ENCODE measurements at regions not wholly inside any gene's neighbourhood (a gene's known extent, or its start where the extent isn't known, plus 50 kb on each side); places are given as distances from the start of the nearest gene placed in this dataset.

DNA sequence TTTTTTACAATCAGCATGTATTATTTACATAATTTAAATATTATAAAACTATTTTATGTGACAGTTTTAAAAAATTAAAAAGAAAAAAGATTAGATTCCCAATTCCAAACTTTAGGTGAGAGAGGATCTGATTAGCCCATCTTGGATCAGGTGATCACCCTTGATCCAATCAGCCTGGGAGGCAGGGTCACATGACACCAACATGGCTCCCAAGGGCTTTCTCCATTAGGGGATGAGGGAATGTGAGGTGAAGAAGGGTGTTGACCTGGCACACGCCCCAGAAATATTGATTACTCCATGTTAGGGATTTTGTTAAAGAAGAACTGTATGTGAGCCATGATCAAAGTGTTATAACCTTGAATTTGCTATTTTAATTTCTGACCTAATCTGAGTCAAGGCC lies 225.4 kb downstream of the RBM19 start:
- Histone ChIP-seq H3K27me3 (ENCODE audit: insufficient read depth, low read length, poor library complexity, severe bottlenecking) (peaks cover 10% of the 10 kb centered on the region), H3K27ac (ENCODE audit: low read depth, low read length) (no peak overlapping the region), H3K4me1 (ENCODE audit: insufficient read depth, low read length) (no peaks in the 10 kb centered on the region), H3K36me3 (ENCODE audit: insufficient read depth, low read length) (no peaks in the 10 kb centered on the region), H3K4me3 (ENCODE audit: low read length) (no peak overlapping the region), H3K9me3 (ENCODE audit: low read length) (no peaks in the 10 kb centered on the region)
- Mint-ChIP-seq H3K9me3 (peaks cover 0 to 2% (median 0%) of the 10 kb centered on the region in 5 donors), H3K27ac (no peak overlapping the region), H3K4me3 (no peak overlapping the region), H3K36me3 (no peaks in the 10 kb centered on the region), H3K27me3 (peaks cover 16 to 46% of the 10 kb centered on the region in 2 donors), H3K4me1 (no peaks in the 10 kb centered on the region)
- POLR2A ChIA-PET: no interaction called here
- CTCF ChIA-PET: no interaction called here
- DNase-seq: no peak

DNA sequence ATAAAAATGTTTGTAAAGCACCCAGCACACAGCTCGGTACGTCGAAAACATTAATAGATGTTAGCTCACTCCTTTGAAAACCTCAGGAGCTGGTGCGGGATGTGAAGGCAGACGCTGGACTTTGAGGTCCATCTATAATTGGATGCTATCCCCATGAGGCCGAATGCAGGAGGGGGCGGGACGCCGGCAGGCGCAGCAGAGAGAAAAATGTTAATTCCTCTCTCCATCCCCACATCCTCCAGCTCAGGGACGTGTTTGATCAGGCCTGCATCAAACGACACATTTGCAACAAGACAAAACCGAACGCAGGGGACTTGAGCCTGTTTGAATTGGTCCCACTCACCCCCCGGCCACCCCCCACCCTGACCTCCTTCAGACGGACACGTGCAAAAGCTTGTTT lies 231.0 kb downstream of the RBM19 start:
- no peak for DNase-seq
- Mint-ChIP-seq H3K36me3 (no peaks in the 10 kb centered on the region), H3K4me1 (no peaks in the 10 kb centered on the region), H3K27me3 (peaks cover 10 to 26% of the 10 kb centered on the region in 2 donors), H3K4me3 (no peak overlapping the region), H3K9me3 (peaks cover 0 to 2% (median 0%) of the 10 kb centered on the region in 5 donors), H3K27ac (no peak overlapping the region)
- ChIA-PET CTCF (no interaction called here), POLR2A (no interaction called here)
- Histone ChIP-seq H3K4me3 (ENCODE audit: low read length) (no peak overlapping the region), H3K27ac (ENCODE audit: low read depth, low read length) (no peak overlapping the region), H3K36me3 (ENCODE audit: insufficient read depth, low read length) (no peaks in the 10 kb centered on the region), H3K9me3 (ENCODE audit: low read length) (no peaks in the 10 kb centered on the region), H3K4me1 (ENCODE audit: insufficient read depth, low read length) (no peaks in the 10 kb centered on the region), H3K27me3 (ENCODE audit: insufficient read depth, low read length, poor library complexity, severe bottlenecking) (no peaks in the 10 kb centered on the region)

DNA sequence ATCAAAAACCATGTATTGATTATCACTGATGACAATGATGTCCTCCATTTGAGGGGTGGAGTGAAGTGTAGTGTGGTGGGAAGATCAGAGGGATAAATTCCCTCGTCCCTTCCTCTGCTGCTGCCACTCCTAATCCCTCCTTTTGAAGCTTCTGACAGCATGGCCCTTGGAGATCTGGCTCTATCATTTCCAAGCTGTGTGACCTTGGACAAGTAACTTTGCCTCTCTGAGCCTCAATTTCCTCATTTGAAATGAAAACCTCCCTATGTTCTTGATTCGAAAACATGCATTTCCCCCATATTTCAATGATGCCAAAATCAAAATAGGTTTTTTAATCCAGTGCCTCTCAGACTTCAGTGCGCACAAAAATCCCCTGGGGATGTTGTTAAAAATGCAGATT lies 231.6 kb downstream of the RBM19 start:
- CTCF ChIA-PET: no interaction called here
- no peaks in the 10 kb centered on the region for H3K4me1 Mint-ChIP-seq

DNA sequence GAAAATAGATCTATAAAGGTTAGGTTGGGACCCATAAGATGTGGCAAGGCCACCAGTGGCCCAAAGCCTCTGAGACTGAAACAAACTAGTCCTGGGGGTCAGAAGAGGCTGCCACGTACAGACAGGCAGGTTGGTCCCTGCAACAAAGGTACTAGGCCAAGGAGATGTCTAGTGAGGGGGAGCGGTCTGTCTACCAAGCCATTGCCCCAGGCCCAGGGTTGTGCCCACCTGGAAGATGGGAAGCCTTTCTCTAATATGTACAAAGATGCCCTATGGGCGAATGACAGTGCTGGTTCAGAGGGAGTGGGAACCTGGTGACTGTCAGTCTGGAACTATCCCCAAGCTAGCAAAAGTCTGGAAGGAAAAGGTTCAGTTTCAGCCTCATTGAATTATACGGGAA lies 233.2 kb downstream of the RBM19 start:
- Histone ChIP-seq H3K27ac (ENCODE audit: low read depth, low read length) (no peak overlapping the region), H3K9me3 (ENCODE audit: low read length) (no peaks in the 10 kb centered on the region), H3K4me1 (ENCODE audit: insufficient read depth, low read length) (no peaks in the 10 kb centered on the region), H3K4me3 (ENCODE audit: low read length) (no peak overlapping the region), H3K27me3 (ENCODE audit: insufficient read depth, low read length, poor library complexity, severe bottlenecking) (no peaks in the 10 kb centered on the region), H3K36me3 (ENCODE audit: insufficient read depth, low read length) (no peaks in the 10 kb centered on the region)
- no peaks in the 10 kb centered on the region for H3K36me3 Mint-ChIP-seq
- peaks cover 9 to 18% of the 10 kb centered on the region in 2 donors for H3K27me3 Mint-ChIP-seq
- ChIA-PET POLR2A (no interaction called here), CTCF (no interaction called here)
- H3K4me3 Mint-ChIP-seq: no peak overlapping the region
- no peak overlapping the region for H3K27ac Mint-ChIP-seq
- peaks cover 0 to 1% (median 0%) of the 10 kb centered on the region in 5 donors for H3K9me3 Mint-ChIP-seq
- H3K4me1 Mint-ChIP-seq: no peaks in the 10 kb centered on the region
- no peak for DNase-seq

More for the DNA sequence above, 231.6 kb downstream of the RBM19 start:
- no peaks in the 10 kb centered on the region for H3K4me1 ChIP-seq (ENCODE audit: insufficient read depth, low read length)
- H3K4me3 Mint-ChIP-seq: no peak overlapping the region
- DNase-seq: no peak
- no peak overlapping the region for H3K27ac Mint-ChIP-seq
- peaks cover 0 to 2% (median 0%) of the 10 kb centered on the region in 5 donors for H3K9me3 Mint-ChIP-seq
- no peak overlapping the region for H3K4me3 ChIP-seq (ENCODE audit: low read length)
- H3K27me3 Mint-ChIP-seq: peaks cover 13 to 23% of the 10 kb centered on the region in 2 donors
- POLR2A ChIA-PET: no interaction called here
- no peaks in the 10 kb centered on the region for H3K36me3 Mint-ChIP-seq
- no peaks in the 10 kb centered on the region for H3K36me3 ChIP-seq (ENCODE audit: insufficient read depth, low read length)
- no peaks in the 10 kb centered on the region for H3K9me3 ChIP-seq (ENCODE audit: low read length)
- H3K27ac ChIP-seq (ENCODE audit: low read depth, low read length): no peak overlapping the region
- no peaks in the 10 kb centered on the region for H3K27me3 ChIP-seq (ENCODE audit: insufficient read depth, low read length, poor library complexity, severe bottlenecking)

DNA sequence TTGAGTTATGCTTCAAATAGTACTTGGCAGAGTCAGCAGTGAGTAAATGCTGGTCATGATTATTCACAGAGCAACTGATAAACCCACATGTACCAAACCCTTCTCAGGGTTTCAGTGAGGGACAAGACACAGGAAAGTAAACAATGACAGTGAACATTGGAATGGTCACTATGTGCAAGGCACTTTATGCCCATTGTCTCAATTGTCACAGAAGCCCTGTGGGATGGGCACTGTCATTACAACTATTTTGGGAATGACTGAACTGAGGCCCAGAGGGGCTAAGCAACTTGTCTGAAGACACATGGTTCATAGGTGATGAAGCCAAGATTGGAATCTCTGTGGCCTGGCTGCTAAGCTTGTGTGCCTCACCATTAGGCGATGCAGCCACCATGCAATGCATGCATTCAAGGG lies 238.5 kb downstream of the RBM19 start:
- ChIA-PET POLR2A (no interaction called here), CTCF (no interaction called here)
- peaks cover 8 to 13% of the 10 kb centered on the region in 2 donors for H3K27me3 Mint-ChIP-seq
- H3K36me3 ChIP-seq (ENCODE audit: insufficient read depth, low read length): no peaks in the 10 kb centered on the region
- no peaks in the 10 kb centered on the region for H3K27me3 ChIP-seq (ENCODE audit: insufficient read depth, low read length, poor library complexity, severe bottlenecking)
- H3K27ac ChIP-seq (ENCODE audit: low read depth, low read length): no peak overlapping the region
- no peak overlapping the region for H3K4me3 Mint-ChIP-seq
- no peak for DNase-seq
- H3K36me3 Mint-ChIP-seq: no peaks in the 10 kb centered on the region
- H3K4me3 ChIP-seq (ENCODE audit: low read length): no peak overlapping the region
- no peaks in the 10 kb centered on the region for H3K9me3 ChIP-seq (ENCODE audit: low read length)
- no peak overlapping the region for H3K27ac Mint-ChIP-seq
- peaks cover 0 to 2% (median 0%) of the 10 kb centered on the region in 5 donors for H3K9me3 Mint-ChIP-seq
- no peaks in the 10 kb centered on the region for H3K4me1 Mint-ChIP-seq
- no peaks in the 10 kb centered on the region for H3K4me1 ChIP-seq (ENCODE audit: insufficient read depth, low read length)

DNA sequence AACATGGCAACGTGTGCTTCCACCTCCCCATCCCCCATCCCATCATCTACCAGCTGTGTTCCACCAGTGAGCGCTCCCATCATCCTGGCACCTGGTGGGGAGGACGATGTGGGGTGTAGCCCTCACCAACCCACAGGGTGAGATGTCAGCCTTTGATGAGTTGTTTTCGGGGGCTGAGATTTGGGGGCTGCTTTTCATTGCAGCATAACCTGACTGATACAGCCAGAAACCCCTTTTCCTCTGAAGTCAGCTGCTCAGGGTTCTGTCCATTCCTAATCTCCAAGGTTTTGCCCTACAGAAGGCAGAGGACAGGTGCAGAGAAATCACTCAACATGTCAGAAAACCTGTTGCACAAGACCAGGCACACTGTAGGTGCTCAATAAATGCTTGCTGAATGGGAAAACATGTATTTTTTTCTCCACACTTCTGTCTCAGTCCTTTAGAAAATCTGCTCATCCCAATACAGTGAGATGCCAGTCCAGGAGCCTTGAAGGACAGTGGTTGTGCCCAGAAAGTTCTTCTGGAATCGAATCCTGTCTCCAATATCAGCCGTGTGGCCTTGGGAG lies 239.8 kb downstream of the RBM19 start:
- H3K4me3 Mint-ChIP-seq: no peak overlapping the region
- Histone ChIP-seq H3K9me3 (ENCODE audit: low read length) (no peaks in the 10 kb centered on the region), H3K36me3 (ENCODE audit: insufficient read depth, low read length) (no peaks in the 10 kb centered on the region), H3K27ac (ENCODE audit: low read depth, low read length) (no peak overlapping the region), H3K4me1 (ENCODE audit: insufficient read depth, low read length) (no peaks in the 10 kb centered on the region), H3K27me3 (ENCODE audit: insufficient read depth, low read length, poor library complexity, severe bottlenecking) (no peaks in the 10 kb centered on the region), H3K4me3 (ENCODE audit: low read length) (no peak overlapping the region)
- H3K9me3 Mint-ChIP-seq: peaks cover 0 to 2% (median 0%) of the 10 kb centered on the region in 5 donors
- H3K36me3 Mint-ChIP-seq: no peaks in the 10 kb centered on the region
- H3K27ac Mint-ChIP-seq: no peak overlapping the region
- ChIA-PET CTCF (no interaction called here), POLR2A (no interaction called here)
- peaks cover 8 to 13% of the 10 kb centered on the region in 2 donors for H3K27me3 Mint-ChIP-seq
- no peak for DNase-seq
- H3K4me1 Mint-ChIP-seq: no peaks in the 10 kb centered on the region

DNA sequence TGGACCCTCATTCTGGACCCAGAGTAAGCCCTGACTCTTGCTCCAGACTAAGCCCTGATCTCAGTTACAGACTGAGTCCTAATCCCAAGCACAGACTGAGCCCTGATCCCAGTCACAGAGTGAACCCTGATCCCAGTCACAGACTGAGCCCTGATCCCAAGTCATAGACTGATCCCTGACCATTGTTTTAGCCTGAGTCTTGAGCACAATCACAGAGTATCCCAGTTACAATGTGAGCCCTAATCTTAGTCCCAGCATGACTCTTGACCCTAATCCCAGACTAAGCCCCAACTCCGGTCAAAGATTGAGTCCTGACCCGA lies 240.6 kb downstream of the RBM19 start:
- Histone ChIP-seq H3K36me3 (ENCODE audit: insufficient read depth, low read length) (no peaks in the 10 kb centered on the region), H3K9me3 (ENCODE audit: low read length) (no peaks in the 10 kb centered on the region), H3K27me3 (ENCODE audit: insufficient read depth, low read length, poor library complexity, severe bottlenecking) (no peaks in the 10 kb centered on the region), H3K27ac (ENCODE audit: low read depth, low read length) (no peak overlapping the region), H3K4me1 (ENCODE audit: insufficient read depth, low read length) (no peaks in the 10 kb centered on the region), H3K4me3 (ENCODE audit: low read length) (no peak overlapping the region)
- H3K4me3 Mint-ChIP-seq: no peak overlapping the region
- CTCF ChIA-PET: no interaction called here
- no peaks in the 10 kb centered on the region for H3K4me1 Mint-ChIP-seq
- H3K9me3 Mint-ChIP-seq: peaks cover 0 to 2% (median 0%) of the 10 kb centered on the region in 5 donors
- no peak for DNase-seq
- POLR2A ChIA-PET: no interaction called here
- H3K36me3 Mint-ChIP-seq: no peaks in the 10 kb centered on the region
- H3K27me3 Mint-ChIP-seq: peaks cover 8 to 13% of the 10 kb centered on the region in 2 donors
- H3K27ac Mint-ChIP-seq: no peak overlapping the region

DNA sequence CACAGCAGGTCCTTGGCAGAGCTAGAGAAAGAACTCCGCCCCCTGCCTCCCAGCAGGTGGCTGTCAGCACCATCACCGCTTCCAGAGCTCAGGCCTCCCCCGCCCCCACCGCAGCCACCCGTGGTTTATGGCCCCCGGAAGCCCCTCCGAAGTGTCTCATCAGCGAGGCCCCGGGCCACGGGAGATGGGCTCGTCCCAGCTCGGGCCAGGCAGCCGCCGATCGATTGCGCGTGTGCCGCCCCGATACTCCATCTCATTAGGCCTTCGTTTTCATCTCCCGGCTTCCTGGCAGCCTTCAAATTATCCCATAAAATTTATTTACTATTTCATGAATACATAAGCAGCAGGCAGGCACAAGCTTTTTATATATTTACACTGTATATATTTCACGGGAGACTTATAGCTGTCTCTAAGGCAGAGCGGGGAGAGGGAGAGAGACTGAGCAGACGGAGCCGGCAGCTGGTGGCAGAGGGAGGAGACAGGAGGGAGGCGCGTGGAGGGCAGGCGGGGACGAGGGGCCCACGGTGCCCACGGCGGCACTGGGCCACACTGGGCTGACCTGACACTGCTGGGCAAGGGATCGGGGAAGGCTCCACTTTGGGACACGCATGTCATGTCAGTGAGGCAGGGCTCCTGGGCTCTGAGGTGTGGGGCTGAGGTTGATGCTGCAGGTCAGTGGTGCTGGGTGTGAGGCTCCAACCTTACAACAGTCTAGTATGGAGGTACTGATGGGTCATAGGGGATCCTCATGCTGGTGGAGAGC lies 241.2 kb downstream of the RBM19 start:
- ChIA-PET CTCF (no interaction called here), POLR2A (no interaction called here)
- Mint-ChIP-seq H3K27me3 (peaks cover 5 to 9% of the 10 kb centered on the region in 2 donors), H3K27ac (no peak overlapping the region), H3K36me3 (no peaks in the 10 kb centered on the region), H3K9me3 (peaks cover 0 to 2% (median 0%) of the 10 kb centered on the region in 5 donors), H3K4me3 (no peak overlapping the region), H3K4me1 (no peaks in the 10 kb centered on the region)
- Histone ChIP-seq H3K4me1 (ENCODE audit: insufficient read depth, low read length) (no peaks in the 10 kb centered on the region), H3K4me3 (ENCODE audit: low read length) (no peak overlapping the region), H3K27me3 (ENCODE audit: insufficient read depth, low read length, poor library complexity, severe bottlenecking) (no peaks in the 10 kb centered on the region), H3K9me3 (ENCODE audit: low read length) (no peaks in the 10 kb centered on the region), H3K27ac (ENCODE audit: low read depth, low read length) (no peak overlapping the region), H3K36me3 (ENCODE audit: insufficient read depth, low read length) (no peaks in the 10 kb centered on the region)
- DNase-seq: no peak

Data from CD8-positive, alpha-beta memory T cell (primary cell).